ENCODE measurements at regions not wholly inside any gene's neighbourhood (a gene's known extent, or its start where the extent isn't known, plus 50 kb on each side); places are given as distances from the start of the nearest gene placed in this dataset.

- no peak for DNase-seq (ENCODE audit: low read depth, low spot score)
Measured at GRCh38 chr1:219402925-219403324, 210.0 kb downstream of the ZC3H11B start.

GRCh38 chr1:219401724-219402625 lies 210.9 kb downstream of the ZC3H11B start:
- DNase-seq (ENCODE audit: low read depth, low spot score), result no peak

DNA sequence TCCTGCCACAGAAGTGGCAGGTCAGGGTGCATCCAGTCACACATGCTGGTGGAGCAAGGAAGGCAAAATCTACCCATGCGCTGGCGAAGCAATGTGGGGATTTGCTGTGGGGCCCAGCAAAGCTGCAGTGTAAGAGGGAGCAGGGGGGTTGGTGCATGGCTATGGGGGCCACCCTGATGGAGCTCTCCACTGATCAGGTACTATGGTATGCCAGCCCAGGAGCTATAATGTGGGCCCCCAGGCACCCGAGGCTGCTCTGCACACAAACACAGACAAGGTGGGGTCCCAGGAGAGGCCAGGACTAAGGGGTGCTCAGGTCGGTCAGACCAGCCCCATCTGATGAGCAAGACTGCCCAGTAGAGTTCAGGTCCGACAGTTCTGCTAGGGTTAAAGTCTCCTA lies 213.5 kb downstream of the ZC3H11B start:
- DNase-seq (ENCODE audit: low read depth, low spot score), result no peak

- no peak for DNase-seq (ENCODE audit: low read depth, low spot score)
Measured at GRCh38 chr1:219398815-219399396, 214.0 kb downstream of the ZC3H11B start.

DNA sequence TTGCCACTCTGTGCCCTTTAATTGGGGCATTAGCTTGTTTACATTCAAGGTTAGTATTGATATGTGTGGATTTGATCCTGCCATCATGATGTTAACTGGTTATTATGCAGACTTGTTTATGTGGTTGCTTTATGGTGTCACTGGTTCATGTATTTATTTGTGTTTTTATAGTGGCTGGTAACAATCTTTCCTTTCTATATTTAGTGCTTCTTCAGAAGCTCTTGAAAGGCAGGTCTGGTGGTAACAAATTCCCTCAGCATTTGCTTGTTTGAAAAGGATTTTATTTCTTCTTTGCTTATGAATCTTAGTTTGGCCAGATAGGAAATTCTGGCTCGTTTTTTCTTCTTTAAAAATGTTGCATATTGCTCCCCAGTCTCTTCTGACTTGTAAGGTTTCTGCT lies 215.4 kb downstream of the ZC3H11B start:
- no peak for DNase-seq (ENCODE audit: low read depth, low spot score)

DNA sequence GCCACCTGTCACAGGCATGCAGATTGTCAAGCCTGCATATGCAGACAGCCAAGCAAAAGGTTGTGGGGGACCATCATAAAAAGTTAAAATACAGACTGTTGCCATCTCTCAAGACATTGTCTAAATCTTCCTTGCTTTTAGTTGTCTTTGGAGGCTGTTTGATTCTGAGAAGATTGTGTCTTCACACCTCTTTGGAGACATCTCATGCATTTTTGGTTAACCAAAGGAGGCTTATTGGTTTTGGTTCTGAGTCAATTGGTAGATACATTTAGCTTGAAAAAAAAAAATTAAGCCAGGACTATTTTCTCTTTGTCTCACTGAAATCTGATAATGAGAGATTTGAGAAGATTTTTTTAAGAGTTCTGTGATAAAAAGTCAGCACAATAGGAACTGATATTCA lies 217.6 kb downstream of the LYPLAL1 start:
- no peak for DNase-seq (ENCODE audit: low read depth, low spot score)

DNA sequence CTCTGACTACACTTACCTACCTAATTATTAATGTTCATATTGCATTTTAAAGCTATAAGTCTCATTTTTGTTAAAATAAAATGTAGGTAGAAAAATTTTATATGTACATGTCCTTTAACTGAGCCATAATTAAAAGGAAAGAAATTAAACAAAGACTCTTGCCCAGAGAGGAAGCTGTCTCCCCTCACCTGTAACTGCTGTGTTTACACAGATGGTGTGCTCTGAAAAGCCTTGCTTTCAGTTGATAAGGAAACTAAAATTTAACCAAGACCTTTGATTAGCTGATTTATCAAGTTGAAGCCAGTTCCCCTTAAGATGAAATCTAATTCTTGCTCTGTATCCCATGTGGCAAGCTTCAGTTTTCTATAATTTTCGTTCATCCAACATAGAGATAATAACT lies 213.5 kb downstream of the LYPLAL1 start:
- DNase-seq (ENCODE audit: low read depth, low spot score), result no peak

- DNase-seq (ENCODE audit: low read depth, low spot score), result no peak
Measured at GRCh38 chr1:219385787-219386427, 212.2 kb downstream of the LYPLAL1 start.

GRCh38 chr1:219383281-219383680 lies 209.6 kb downstream of the LYPLAL1 start:
- no peak for DNase-seq (ENCODE audit: low read depth, low spot score)

GRCh38 chr1:219381396-219381795 lies 207.7 kb downstream of the LYPLAL1 start:
- DNase-seq (ENCODE audit: low read depth, low spot score), result no peak

DNA sequence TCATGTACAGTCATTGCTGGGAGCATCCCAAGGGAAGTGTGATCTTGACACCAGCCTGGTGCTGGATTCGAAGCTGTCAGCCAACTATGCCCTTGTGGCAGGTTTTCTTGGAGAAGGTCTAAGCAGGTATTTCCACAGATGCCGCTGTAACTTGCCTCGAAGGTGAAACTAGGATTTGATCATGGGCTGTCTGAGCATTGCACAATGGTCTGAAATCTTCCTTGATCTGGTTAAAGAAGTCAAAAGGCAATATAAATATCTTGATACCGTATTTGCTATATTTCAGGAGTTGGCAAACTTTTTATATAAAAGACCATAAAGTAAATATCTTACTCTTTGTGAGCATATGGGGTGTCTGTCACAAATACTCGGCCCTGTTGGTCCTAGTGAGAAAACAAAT lies 206.8 kb downstream of the LYPLAL1 start:
- DNase-seq (ENCODE audit: low read depth, low spot score), result no peak

DNA sequence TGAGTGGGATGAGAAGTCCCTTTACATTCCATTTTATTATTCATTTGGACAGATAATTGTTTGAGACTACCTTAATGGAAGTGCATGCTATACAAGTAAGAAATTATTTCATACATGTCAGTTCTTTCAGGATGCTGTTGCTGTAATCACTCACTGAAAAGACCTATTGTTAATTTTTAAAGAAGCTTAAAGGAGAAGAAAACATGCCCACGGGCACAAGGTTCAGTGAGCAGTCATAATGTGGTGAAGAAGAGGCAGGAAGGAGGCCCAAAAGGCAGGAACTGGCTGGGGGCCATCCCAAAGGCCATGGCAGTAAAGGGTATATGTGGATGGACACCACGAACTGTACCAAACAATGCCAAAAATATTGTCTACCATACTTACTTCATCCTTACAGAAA lies 206.0 kb downstream of the LYPLAL1 start:
- DNase-seq (ENCODE audit: low read depth, low spot score), result no peak

DNA sequence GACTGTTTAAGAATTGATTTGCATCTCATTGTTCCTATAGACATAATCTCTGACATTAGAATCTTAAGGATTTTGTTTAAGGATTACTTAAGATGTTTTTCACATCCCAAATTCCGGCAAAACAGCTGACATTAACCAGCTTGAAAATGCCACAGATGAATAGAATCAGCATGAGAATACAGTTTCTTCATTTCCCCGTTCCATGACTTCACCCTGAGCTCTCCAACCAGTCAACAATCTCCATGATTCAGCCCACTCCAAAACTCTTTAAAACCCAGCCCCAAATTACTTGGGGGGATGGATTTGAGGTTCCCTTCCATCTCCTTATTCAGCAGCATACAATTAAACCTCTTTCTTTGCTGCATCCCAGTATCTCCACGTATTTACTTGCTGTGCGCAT lies 201.0 kb downstream of the LYPLAL1 start:
- no peak for DNase-seq (ENCODE audit: low read depth, low spot score)

GRCh38 chr1:219374046-219374566 lies 200.4 kb downstream of the LYPLAL1 start:
- no peak for DNase-seq (ENCODE audit: low read depth, low spot score)

- no peak for DNase-seq (ENCODE audit: low read depth, low spot score)
Measured at GRCh38 chr1:219373616-219373935, 199.9 kb downstream of the LYPLAL1 start.

GRCh38 chr1:219372916-219373615 lies 199.4 kb downstream of the LYPLAL1 start:
- no peak for DNase-seq (ENCODE audit: low read depth, low spot score)

DNA sequence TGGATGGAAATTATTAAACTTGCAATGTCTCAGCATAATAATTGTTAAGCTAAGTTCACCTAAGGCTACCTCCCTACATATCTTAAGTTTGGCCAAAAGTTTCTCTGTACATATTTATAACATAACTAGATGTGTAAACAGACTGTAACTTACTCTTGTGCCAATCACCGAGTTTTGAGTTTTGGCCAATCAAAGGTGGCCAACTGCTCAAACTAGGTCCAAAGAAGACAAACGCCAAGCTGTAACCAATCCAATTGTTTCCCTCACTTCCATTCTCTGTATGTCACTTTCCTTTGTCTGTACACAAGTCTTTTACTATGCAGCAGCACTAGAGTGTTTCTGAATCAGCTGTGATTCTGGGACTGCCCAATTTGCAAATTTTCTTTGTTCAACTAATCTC lies 197.8 kb downstream of the LYPLAL1 start:
- DNase-seq (ENCODE audit: low read depth, low spot score), result no peak

DNA sequence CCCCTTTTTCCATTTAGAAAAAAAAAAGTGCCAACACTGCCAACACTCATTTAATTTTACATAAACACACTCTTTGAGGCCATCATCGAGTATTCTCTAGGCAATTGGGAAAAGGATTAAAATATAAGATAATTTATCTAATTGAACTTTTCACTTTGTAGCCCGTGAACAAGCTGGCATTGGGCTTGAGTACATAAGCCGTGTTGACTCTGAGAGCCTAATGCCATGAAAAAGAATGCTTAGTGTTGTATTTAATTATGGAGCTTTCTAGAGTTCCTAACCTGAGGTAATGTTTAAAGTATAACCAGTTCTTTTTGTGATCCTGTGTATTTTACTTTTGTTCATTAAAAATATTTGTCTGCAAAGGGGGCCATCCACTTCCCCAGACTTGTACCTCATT lies 193.8 kb downstream of the LYPLAL1 start:
- no peak for DNase-seq (ENCODE audit: low read depth, low spot score)

DNA sequence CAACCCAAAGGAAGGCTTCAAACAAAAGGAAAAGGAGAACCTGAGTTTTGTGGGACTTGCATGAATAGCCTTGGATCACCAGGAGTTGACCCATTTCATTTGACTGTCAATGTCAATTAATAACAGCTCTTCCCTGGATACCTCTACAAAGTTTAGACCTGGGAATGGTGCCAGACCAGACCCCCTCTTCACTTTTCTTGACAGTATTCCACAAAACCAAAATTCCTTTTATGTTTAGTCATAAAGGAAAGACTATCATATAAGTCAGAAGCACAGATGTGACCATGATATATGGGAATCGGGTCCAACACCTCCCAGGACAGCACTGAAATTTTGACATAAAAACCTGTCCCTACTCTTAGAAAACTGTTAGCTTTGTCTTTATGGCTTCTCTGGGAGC lies 191.8 kb downstream of the LYPLAL1 start:
- DNase-seq (ENCODE audit: low read depth, low spot score), result no peak

GRCh38 chr1:219362702-219363101 lies 189.0 kb downstream of the LYPLAL1 start:
- no peak for DNase-seq (ENCODE audit: low read depth, low spot score)

DNA sequence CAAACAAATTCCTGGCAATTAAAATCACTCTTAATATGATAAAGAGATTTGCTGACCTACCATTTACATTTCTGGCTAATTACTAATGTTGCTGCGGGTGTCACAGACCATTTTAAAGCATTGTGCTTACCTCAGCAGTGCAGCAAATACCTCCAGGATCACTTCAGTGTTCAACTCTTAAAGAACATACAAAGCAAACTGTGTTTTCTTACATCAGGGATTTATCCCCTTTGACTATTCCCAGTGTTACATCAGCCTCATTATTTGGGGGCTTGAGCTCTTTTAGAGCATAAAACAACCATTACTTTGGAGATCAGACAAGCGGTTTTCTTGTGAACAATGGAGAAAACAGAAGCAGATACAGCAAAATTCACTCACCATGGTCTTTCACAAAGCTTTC lies 185.4 kb downstream of the LYPLAL1 start:
- DNase-seq (ENCODE audit: low read depth, low spot score), result no peak

DNA sequence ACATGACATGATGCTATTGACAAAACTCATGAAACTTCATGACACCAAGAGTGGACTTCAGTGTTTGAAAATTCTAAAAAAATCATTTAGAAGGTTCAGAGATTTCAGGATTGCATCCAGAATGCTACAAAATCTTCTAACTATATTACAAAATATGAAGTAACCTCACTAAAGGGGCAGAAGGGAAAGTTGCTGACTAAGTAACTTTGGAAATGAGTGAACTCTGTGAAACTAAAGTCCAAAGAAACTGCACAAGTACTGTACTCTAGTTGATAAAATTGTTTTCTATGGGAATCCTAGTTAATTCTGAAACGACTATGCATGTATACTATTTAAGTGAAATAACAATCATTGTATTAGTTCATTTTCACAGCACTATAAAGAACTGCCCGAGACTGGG lies 184.4 kb downstream of the LYPLAL1 start:
- no peak for DNase-seq (ENCODE audit: low read depth, low spot score)
